ENCODE measurements at regions not wholly inside any gene's neighbourhood (a gene's known extent, or its start where the extent isn't known, plus 50 kb on each side); places are given as distances from the start of the nearest gene placed in this dataset.

DNA sequence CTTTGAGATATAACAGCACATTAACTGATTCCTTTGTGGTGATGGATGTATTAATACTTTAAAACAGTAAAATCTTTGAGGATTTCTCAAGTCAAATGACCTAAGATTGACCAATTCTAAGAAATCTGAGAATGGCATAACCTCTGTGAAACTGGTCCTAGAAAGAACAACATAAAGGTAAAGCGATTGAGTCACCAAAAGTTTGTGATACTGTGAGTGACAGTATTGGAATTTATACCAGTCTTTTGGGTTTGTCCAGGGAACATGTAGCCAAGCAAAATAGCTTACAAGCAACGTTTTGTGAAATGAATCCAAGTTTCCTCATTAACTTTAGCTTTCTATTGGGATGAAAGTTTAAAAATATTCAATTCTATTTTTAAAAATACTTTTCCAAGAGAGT lies 157.4 kb upstream of the TMEM196 start (continued):
- TF ChIP-seq ZNF462 (CRISPR knock-in tag; IDR thresholded peaks at IDR 0.05) (no peak), ZNF114 (CRISPR knock-in tag; IDR thresholded peaks at IDR 0.05) (no peak), JUNB (IDR thresholded peaks at IDR 0.05; ENCODE audit: unreplicated experiment) (no peak), ZNF331 (CRISPR knock-in tag; IDR thresholded peaks at IDR 0.05; ENCODE audit: low read depth) (no peak)
- TF ChIP-seq, protein P1, sequence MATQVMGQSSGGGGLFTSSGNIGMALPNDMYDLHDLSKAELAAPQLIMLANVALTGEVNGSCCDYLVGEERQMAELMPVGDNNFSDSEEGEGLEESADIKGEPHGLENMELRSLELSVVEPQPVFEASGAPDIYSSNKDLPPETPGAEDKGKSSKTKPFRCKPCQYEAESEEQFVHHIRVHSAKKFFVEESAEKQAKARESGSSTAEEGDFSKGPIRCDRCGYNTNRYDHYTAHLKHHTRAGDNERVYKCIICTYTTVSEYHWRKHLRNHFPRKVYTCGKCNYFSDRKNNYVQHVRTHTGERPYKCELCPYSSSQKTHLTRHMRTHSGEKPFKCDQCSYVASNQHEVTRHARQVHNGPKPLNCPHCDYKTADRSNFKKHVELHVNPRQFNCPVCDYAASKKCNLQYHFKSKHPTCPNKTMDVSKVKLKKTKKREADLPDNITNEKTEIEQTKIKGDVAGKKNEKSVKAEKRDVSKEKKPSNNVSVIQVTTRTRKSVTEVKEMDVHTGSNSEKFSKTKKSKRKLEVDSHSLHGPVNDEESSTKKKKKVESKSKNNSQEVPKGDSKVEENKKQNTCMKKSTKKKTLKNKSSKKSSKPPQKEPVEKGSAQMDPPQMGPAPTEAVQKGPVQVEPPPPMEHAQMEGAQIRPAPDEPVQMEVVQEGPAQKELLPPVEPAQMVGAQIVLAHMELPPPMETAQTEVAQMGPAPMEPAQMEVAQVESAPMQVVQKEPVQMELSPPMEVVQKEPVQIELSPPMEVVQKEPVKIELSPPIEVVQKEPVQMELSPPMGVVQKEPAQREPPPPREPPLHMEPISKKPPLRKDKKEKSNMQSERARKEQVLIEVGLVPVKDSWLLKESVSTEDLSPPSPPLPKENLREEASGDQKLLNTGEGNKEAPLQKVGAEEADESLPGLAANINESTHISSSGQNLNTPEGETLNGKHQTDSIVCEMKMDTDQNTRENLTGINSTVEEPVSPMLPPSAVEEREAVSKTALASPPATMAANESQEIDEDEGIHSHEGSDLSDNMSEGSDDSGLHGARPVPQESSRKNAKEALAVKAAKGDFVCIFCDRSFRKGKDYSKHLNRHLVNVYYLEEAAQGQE (IDR thresholded peaks at IDR 0.05; ENCODE audit: unreplicated experiment) = no peak
- TF ChIP-seq, protein P2, sequence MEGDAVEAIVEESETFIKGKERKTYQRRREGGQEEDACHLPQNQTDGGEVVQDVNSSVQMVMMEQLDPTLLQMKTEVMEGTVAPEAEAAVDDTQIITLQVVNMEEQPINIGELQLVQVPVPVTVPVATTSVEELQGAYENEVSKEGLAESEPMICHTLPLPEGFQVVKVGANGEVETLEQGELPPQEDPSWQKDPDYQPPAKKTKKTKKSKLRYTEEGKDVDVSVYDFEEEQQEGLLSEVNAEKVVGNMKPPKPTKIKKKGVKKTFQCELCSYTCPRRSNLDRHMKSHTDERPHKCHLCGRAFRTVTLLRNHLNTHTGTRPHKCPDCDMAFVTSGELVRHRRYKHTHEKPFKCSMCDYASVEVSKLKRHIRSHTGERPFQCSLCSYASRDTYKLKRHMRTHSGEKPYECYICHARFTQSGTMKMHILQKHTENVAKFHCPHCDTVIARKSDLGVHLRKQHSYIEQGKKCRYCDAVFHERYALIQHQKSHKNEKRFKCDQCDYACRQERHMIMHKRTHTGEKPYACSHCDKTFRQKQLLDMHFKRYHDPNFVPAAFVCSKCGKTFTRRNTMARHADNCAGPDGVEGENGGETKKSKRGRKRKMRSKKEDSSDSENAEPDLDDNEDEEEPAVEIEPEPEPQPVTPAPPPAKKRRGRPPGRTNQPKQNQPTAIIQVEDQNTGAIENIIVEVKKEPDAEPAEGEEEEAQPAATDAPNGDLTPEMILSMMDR (conservative IDR thresholded peaks at IDR 0.05; ENCODE audit: low read depth in 2 of 2) = no peak

Measured in GM23338 (cell line).